ENCODE measurements at regions not wholly inside any gene's neighbourhood (a gene's known extent, or its start where the extent isn't known, plus 50 kb on each side); places are given as distances from the start of the nearest gene placed in this dataset.
"Not testable (repeated sequence)": the region's sequence is repeated elsewhere in the genome, so short reads cannot be mapped to it uniquely, and the experiment has no call there.

GRCh38 chr9:24210641-24211040, 335.1 kb downstream of the IZUMO3 start:
- DNase-seq: no peak
- no peak for ATAC-seq
- Histone ChIP-seq H3K27me3 (no peaks in the 10 kb centered on the region), H3K9me3 (peaks cover 0 to 14% (median 0%) of the 10 kb centered on the region in 12 donors), H3K4me3 (no peak overlapping the region), H3K36me3 (no peaks in the 10 kb centered on the region), H3K27ac (no peak overlapping the region), H3K4me1 (no peaks in the 10 kb centered on the region)
- TF ChIP-seq POLR2A (IDR thresholded peaks at IDR 0.05) (no peak), CTCF (IDR thresholded peaks at IDR 0.05) (no peak)
- WGBS, 4 donors: 66 to 74% (median 68%) methylated on average over 2 of the region's 2 CpGs
- intact Hi-C loops (cut with DNase I): no loop called here

GRCh38 chr9:24189986-24190385, 355.7 kb downstream of the IZUMO3 start:
- TF ChIP-seq POLR2A (IDR thresholded peaks at IDR 0.05) (no peak), CTCF (IDR thresholded peaks at IDR 0.05) (no peak)
- intact Hi-C loops (cut with DNase I): no loop called here
- DNase-seq (no peak), ATAC-seq (no peak)
- 58 to 67% (median 62%) methylated on average over 1 of the region's 1 CpG for WGBS, 4 donors
- no peaks in the 10 kb centered on the region for H3K4me1 ChIP-seq
- no peak overlapping the region for H3K27ac ChIP-seq
- H3K27me3 ChIP-seq: no peaks in the 10 kb centered on the region
- H3K9me3 ChIP-seq: peaks cover 0 to 55% (median 7%) of the 10 kb centered on the region in 12 donors
- H3K4me3 ChIP-seq: no peak overlapping the region
- no peaks in the 10 kb centered on the region for H3K36me3 ChIP-seq

GRCh38 chr9:24180572-24180971, 354.5 kb upstream of the ELAVL2 start:
- H3K4me1 ChIP-seq; intact Hi-C loops (cut with DNase I); ATAC-seq; H3K4me3 ChIP-seq; H3K36me3 ChIP-seq; H3K27ac ChIP-seq; H3K27me3 ChIP-seq; DNase-seq: not testable (repeated sequence)
- H3K9me3 ChIP-seq: peaks cover 0 to 78% (median 21%) of the 10 kb centered on the region in 12 donors
- WGBS, 4 donors: 52 to 72% (median 64%) methylated on average over 1 of the region's 1 CpG

- ATAC-seq (no peak), DNase-seq (no peak)
- Histone ChIP-seq H3K4me1 (no peaks in the 10 kb centered on the region), H3K9me3 (no peaks in the 10 kb centered on the region), H3K27ac (no peak overlapping the region), H3K27me3 (no peaks in the 10 kb centered on the region), H3K36me3 (no peaks in the 10 kb centered on the region), H3K4me3 (no peak overlapping the region)
- WGBS, 4 donors: 64 to 74% (median 72%) methylated on average over 3 of the region's 3 CpGs
- TF ChIP-seq CTCF (IDR thresholded peaks at IDR 0.05) (no peak), POLR2A (IDR thresholded peaks at IDR 0.05) (no peak)
- intact Hi-C loops (cut with DNase I): no loop called here
Observed at GRCh38 chr9:24144796-24145195, 318.8 kb upstream of the ELAVL2 start.

- intact Hi-C loops (cut with DNase I); H3K27me3 ChIP-seq; H3K36me3 ChIP-seq; ATAC-seq; H3K4me1 ChIP-seq; H3K27ac ChIP-seq; H3K4me3 ChIP-seq: not testable (repeated sequence)
- peak in 1 of 5 donors; percentile 15 for DNase-seq
- peaks cover 0 to 19% (median 0%) of the 10 kb centered on the region in 12 donors for H3K9me3 ChIP-seq
- WGBS, 4 donors: 93 to 95% (median 94%) methylated on average over 25 to 29 of the region's 29 CpGs
Observed at GRCh38 chr9:24135072-24135471, 309.0 kb upstream of the ELAVL2 start.
